HG03378 (cell line): ENCODE measurements at regions not wholly inside any gene's neighbourhood (a gene's known extent, or its start where the extent isn't known, plus 50 kb on each side); places are given as distances from the start of the nearest gene placed in this dataset.

Experiments
- ATAC-seq: cut with Tn5 transposase; IDR thresholded peaks from one replicate; pipeline ENCODE4 v1.9.1; 2021; ENCODE audit warnings: mild to moderate bottlenecking, moderate library complexity; ENCODE audit not compliant: unreplicated experiment

DNA sequence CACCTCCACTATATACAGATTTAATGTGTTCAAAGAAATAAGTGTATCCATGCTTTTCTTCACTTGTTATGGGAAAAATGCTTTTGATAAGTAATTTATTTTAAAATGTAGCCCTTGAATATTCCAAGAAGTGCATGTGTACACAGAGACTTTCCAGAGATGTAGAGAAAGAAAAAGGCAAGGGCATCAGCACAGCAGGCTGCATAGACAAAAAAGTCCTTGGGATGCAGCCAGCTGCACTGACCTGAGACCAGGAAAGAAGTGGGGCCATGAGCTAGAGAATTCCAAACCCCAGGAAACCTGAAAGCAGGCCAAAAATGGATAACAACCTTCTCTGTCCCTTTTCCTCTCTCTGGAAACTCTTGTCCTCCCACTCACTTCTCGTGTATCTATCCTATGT is 51.6 kb upstream of the PRDM8 start:
- no peak for ATAC-seq

DNA sequence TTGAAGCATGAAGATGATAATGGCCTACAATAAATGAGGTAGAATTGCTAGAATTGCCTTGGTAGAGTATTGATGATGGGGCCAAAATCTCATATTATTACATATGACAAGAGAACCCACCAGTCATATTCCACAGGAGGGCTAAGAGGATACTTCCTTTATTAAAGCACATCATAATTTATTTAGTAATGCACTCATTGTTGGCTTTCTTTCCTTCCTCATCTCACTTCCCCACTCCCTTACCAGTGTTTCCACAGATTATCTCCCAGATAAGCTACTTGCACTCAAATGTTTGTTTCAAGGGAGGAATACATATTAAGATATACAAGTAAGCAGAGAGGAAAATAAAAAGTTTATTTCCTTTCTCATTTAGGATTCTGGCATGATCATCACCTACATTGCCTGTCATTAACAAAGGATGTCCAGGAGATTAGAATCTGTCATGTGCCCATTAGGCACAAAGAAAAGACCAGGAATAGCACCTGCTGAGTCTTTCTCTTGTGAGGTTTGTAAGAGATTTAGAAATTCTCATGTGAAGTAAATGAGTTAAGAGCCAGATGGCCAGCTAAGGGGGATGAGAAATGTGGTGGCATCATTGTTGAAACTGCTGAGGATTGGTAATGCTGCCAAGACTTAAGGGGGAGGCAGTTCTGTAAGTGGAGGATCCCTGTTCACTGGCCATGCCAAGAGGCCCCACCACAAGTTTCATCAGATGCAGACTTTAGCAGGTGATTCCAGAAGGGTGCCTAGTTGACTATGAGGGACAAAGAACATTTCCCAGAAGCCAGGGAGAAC is 52.4 kb upstream of the PRDM8 start:
- ATAC-seq = no peak

DNA sequence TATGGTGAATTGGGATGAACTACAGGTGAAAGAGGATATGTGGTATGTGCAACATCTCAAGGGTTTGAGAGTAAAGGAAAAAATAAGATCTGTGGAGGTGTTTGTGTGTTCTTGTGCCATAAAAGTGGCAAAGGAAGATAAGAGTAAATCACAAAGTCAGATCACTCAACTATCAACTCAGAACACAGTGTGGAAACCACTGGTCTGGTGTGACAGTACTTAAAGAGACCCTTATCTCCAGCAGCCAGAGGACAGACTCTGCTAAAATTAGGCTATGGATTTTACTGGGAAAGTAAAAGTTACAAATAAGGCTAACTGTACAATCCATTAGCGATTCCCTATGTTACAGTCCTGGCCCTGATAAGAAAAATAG is 54.0 kb upstream of the PRDM8 start:
- no peak for ATAC-seq

DNA sequence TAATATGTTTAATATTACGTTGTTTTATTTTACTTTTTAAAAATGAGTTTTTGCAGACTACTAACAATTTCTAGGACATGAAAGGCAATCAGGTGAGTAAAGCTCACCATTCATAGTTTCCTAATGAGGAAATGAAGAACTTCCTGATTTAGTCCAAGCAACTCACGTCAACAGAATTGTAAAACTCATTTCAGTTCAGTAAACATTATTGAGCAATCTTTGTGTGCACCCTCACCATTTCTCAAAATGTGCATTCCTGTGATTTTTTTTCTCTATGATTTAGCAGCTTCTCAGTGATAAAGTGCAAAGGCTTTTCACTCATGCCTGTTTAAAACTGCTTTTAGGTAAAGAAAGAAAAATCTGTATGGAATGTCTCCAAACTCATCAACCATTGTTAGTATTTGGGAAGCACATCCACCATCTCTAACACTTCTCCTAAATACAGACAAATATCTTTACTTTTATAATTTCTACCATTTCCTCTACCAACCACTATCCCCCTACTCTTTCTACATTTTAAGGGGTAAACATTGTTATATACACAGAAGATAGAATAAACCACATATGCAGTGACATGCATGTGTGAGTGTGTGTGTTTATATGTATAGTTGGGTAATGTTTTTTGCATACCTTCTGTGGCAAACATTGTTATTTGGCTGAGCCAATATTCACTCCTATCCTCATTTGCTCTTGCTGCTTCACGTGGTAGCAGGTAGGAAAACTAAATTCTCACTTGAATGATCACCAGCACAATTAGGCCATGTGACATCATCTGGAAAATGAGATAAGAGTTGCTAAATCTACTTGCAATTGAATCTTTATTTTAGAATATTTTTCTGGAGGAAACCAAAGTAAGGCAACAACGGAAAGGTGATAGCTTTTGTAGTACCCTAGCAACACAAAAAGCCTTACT is 54.7 kb upstream of the PRDM8 start:
- ATAC-seq = no peak

DNA sequence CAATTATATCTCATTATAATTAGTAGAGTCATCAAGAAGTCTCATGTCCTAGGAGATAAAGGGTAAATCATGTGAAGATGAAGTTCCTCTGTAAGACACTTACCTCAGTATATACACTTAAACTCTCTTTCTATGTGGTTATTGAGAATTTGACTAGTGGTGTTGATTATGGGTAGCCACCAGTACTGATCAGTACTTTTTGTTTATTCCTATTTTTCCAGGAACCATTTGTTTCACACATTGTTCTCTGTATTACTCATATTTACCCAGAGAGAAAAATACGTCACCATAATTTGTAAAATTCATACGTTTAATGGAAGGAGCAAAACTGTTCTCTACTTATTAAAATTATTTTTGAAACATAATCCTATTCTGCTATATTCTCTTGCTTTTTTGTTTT is 55.8 kb upstream of the PRDM8 start:
- no peak for ATAC-seq

DNA sequence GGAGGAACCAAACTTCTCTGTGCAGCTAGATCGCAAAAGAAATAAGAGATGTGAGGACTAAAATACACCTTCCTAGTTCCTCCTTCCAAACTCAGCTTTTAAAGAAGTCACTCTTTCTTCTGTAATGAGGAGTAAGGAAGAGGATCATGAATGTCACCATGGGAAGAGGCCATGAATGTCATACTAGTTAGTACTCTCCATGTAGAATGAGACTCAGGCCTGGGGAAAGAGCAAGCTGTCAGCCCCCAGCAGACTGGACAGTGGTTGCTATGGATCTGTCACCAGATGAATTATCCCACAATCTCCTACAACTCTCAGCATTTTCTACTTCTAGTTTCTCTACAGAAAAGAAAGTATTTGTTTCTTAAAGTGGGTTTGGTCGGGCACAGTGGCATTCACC is 57.1 kb upstream of the PRDM8 start:
- no peak for ATAC-seq

DNA sequence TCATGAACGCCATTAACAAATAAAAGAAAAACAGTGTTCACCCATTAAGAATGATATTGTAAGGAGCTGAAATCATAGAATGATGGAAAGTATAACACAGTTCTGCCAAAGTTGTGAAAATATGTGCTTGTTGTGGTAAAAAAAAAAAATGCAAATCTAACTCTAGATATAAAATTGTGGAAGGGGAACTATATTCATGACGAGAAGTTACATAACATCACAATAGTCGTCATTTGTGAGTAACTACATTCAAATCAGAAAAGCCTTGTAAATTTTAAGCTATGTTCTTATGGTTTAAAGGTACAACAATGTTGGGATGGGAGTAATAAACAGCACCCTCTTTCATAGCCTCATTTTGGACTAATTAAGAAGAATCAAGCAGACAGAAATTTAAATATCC is 57.6 kb upstream of the PRDM8 start:
- no peak for ATAC-seq

DNA sequence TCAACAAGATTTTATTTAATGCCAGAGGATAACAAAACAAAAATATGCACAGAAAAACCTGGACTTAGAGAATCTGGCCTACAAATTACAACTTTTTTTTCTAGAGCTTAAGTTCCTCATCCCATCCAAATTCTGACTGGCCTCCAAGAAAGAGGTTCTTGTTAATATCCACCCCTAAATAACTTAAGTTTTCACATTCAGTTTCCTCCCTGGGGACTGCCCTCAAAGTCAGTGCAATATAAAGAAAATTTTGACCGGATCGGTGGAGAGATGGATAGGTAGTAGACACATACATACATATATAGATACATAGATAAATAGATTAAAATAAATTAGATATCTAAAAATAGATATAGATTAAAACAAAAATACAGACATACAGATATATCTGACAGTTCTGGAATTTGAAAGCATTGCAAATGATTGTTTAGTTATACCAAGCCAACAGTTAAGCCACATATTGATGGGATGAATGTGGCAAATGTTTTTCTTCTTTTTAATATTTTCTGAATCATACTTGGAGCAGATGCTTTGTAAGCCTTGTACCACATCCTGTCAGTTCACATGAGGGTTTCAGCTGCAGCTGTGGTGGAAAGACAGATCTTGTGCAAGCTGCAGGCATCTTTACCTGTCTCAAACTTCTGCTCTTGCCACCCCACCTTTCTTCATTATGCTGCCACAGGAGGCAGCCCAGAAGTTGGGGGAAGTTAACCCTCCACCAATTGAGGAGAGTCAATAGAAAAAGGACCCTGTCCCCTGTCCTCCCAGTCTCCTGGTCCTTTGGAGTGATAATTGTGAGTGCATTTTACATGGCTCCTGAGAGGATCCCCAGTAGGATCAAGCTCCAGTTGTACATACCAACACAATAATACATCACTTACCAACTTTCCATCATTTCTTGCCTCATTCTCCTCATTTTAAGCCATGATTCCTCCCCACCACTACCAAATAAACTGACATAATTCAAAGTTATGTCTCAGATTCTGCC is 58.5 kb upstream of the PRDM8 start:
- ATAC-seq = peak; percentile 96

DNA sequence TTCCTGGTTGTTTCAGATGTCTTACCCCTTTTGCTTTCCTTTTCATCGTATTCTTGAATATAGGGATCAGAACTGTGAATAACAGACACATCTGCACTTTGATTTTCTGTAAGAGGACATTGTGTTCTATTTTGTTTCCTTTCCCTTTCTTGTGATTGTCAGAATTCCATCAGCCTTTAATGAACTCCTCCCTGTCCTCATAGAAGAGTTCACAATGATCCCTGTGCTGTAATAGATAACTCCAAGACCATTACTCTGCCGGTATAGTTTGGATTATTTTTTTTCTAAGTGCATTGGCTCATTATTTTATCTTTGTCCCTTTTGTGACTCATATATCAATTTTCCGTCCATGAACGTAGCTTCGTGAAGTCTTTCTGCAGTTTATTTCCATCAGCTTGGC is 59.7 kb upstream of the PRDM8 start:
- ATAC-seq = no peak

DNA sequence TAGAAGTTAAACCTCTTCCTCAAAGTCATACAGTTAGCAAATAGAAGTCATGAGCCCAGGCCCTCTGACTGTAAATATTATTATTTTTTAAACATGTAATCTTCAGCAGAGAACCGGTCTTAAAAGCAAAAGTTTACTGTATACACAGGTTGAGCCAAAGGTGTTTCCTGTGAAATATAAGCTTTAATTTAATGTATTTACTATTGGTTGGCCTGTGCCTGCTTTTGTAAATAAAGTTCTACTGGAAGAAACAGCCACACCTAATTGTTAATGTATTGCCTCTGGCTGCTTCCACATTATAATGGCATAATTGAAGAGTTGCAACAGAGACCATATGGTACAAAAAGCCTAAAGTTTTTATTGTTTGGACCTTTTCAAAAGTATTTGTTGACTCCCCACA is 61.0 kb upstream of the PRDM8 start:
- no peak for ATAC-seq

DNA sequence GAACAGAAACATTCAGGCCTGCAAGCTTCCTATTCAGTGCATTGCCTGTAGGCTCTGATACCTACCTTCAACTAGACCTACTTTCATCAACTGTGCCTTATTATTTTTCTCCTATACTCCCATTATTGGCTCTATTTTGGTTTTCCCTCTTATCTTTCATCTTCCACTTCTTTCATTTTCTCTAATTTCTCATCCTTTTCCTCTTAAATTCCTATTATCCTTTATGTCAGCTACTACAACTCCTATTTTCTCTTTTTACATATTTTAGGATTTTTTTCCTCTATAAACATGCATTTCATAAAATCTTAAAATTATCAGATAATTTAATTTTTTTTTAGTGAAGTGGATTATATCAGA is 61.6 kb upstream of the PRDM8 start:
- no peak for ATAC-seq

DNA sequence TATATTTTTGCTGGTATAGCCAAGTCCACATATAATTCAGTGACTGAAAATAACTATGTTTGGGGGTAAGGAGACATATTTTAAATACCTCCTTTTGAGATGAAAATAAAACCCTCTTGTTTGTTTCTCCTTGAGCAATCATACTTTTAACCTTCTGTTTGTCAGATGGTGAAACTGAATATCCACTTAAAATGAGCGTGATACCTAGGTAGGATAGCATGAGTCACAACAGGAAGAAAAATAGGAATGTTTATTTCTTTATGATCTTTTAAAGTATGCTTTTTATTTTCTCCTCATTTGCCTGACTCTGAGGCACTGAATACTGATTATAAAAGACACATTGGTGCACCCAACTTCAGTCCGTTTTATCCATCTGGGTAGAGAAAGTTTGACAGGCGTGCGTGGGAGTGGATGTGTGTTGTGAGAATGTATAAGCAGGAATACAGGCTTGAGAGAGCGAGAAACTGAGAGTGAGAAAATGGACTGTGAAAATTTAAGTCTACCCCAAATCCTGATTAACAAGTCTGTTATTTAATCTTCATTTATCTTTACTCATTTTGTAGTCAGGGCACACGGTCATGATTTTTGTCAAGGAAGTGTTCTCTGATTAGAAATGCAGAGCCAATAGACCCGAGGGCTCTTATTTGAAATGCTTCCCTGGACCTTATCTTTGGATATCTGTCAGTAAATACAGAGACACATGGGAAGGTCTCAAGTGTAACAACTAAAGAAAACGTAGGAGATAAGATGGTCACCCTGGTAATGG is 62.1 kb upstream of the ANTXR2 start:
- ATAC-seq = no peak

DNA sequence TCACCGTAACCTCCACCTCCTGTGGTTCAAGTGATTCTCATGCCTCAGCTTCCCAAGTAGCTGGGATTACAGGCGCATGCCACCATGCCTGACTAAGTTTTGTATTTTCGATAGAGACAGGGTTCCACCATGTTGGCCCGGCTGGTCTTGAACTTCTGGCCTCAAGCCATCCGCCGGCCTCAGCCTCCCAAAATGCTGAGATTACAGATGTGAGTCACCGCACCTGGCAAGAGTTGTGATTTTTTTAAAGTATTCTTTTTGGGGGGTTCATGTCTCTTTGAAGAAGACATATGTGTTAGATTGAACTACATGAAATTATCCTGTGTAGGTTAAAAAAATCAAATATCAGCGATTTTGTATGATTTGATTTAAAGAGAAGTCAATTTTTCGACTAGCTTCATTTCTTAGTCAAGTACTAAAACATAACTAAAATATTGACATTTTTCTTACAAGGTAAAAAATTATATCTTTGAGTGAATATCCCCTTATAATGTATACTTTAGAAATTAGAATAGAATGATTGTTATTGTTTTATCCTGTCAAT is 60.3 kb upstream of the ANTXR2 start:
- ATAC-seq = no peak

DNA sequence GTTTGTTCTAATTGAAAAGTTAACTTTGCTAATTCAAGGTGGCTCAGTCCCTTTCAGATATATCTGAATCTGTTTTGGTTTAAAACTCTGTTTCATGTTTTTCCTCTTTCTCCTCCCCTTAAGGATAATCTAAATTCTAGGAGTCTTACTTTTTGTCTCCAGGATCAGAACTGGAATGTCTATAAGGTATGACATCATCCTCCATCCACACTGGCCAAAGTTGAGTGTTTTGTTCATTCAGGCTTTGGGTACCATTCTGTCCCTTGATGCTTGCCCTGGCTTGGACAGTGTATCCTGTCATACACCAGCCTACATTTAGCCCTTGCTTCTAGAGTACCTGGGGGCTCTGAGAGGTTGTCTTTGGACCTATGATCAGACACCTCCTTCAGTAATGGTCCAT is 56.8 kb upstream of the ANTXR2 start:
- ATAC-seq = no peak

DNA sequence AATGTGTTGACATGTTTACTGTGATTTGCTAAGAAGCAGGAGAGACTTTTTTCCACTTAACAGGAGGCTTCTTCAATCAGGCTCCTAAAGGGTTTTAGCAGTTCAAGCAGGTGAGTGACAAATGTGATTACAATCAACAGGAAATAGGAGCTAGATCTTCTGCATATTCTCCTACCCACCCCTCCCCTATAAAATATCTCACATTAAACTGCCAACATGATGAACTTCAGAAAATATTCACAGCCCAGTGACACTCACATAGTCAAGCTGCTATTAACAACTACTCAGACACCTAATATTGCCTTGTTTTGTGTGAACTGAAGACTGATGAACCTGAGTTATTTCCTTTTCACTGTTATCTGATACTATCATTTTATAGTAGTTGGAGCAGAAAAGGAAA is 55.9 kb upstream of the ANTXR2 start:
- no peak for ATAC-seq

DNA sequence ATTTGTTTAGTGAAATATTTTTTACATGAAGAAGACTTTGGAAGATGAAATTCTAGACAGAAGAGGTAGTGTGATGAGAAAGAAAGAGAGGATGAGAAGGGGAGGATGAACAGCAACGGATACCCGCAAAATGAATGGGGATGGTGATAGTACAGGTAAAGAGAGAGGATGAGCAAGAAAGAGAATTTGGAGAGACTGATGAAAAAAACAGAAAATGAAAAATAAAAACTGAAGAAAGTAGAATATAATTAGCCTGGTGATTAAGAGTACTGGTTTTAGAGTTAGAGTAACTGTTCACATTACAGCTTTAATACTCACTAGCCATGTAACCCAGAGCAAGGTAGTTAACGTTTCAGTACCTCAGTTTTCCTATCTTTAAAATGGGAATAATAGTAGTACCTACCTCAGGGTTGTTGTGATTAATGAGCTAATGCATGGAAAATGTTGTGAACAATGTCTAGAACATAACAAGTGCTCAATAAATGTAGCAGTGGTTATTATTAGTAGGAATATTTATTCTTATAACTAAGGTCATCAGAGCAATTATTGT is 54.9 kb upstream of the ANTXR2 start:
- ATAC-seq = no peak

DNA sequence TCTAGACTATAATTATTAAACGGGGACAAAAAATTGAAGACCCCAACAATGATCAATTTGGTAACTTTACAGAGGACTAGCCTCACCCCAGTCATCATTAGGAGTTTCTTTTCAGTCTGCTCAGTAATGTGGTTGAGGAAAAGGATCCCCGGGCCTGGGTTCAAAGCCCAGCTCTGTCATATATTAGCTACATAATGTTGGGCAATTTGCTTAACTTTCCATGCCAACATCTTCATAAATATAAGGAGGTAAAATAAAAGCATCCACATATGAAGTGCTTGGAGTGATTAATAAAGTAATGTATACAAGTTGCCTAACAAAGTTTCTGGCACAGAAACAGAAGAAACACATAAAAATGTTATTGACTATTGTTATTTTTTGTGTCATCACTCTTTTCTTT is 53.4 kb upstream of the ANTXR2 start:
- ATAC-seq = no peak

DNA sequence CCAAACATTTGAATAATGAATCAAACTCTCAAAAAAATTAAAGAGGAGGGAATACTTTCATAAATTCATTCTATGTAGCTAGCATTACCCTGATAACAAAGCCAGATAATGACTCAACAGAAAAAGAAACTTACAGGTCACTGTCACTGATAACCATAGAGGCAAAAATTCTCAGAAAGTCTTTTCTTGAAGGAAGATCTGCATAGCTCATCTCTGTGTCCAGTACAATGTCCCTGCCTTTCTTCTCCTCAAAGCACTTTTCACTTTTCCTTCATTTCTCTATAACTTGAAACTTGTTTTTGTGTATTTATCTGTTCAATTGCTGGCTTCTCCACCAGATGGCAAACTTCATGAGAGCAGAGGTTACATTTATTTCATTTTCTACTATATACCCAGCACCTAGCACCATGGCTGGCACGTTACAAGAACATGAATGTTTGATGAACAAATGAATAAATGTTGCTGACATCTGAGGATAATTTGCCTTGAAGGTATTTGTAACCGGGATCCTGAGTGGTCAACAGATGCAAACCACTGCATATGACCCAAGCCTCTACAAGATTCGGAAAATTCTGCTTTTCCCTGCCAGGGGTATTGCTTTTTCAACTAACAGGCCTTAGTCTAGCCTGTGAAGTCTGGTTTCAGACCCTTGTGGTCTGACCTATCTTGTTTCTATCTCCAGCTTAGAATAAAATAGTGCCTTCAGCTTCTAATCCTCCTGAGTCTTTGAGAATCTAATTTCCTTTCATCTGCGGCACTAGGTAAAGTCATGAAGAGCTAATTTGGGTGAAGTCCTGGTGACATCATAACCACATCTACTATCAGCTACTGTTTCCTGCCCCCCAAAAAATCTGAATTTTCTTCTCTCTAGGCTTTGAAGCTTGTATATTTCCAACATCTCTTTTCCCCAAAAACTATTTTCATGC is 52.5 kb upstream of the ANTXR2 start:
- no peak for ATAC-seq
